Upper lobe of left lung (tissue), 4 donors: ENCODE measurements at regions not wholly inside any gene's neighbourhood (a gene's known extent, or its start where the extent isn't known, plus 50 kb on each side); places are given as distances from the start of the nearest gene placed in this dataset.

Source experiments
- CTCF ChIP-seq, 6 experiments: fragments of 450-650 bp in 4 of 6; fragments of 200-600 bp in 2 of 6; sonication (generic) in 2 of 6; IDR thresholded peaks; one replicate each; pipeline ENCODE4 v1.5.1; 2016 to 2019; ENCODE audit warnings: antibody characterized with exemption in 6 of 6
- EP300 ChIP-seq, 4 donors: sonication (generic); formaldehyde crosslinking; IDR thresholded peaks; one replicate each; pipeline ENCODE4 v1.5.1; 2017; ENCODE audit warnings: antibody characterized with exemption in 4 of 4, control low read depth in 2 of 4
- POLR2A ChIP-seq, 4 donors: fragments of 450-650 bp; IDR thresholded peaks; one replicate each; pipeline ENCODE4 v1.5.1; 2016 to 2017; ENCODE audit warnings: antibody characterized with exemption in 4 of 4, mild to moderate bottlenecking in 2 of 4
- POLR2AphosphoS5 ChIP-seq, 2 donors: sonication (generic); formaldehyde crosslinking; IDR thresholded peaks; one replicate each; pipeline ENCODE4 v1.5.1; 2017; ENCODE audit warnings: antibody characterized with exemption in 2 of 2

- TF ChIP-seq CTCF (IDR thresholded peaks at IDR 0.05) = no peak
- TF ChIP-seq POLR2AphosphoS5 (IDR thresholded peaks at IDR 0.05) = no peak
- TF ChIP-seq EP300 (IDR thresholded peaks at IDR 0.05) = no peak
- no peak for TF ChIP-seq POLR2A (IDR thresholded peaks at IDR 0.05)
Measured at GRCh38 chr12:131641315-131641714, 69.6 kb upstream of the SFSWAP start.
